ENCODE measurements at regions not wholly inside any gene's neighbourhood (a gene's known extent, or its start where the extent isn't known, plus 50 kb on each side); places are given as distances from the start of the nearest gene placed in this dataset.

- no peak for TF ChIP-seq CTCF (IDR thresholded peaks at IDR 0.05)
- TF ChIP-seq EP300 (IDR thresholded peaks at IDR 0.05): no peak
These were observed 441.0 kb upstream of the MARCKS start for GRCh38 chr6:113416170-113416569.
